ENCODE measurements at regions not wholly inside any gene's neighbourhood (a gene's known extent, or its start where the extent isn't known, plus 50 kb on each side); places are given as distances from the start of the nearest gene placed in this dataset.

- TF ChIP-seq POLR2A (IDR thresholded peaks at IDR 0.05; ENCODE audit: low read depth, low read length), result no peak
- TF ChIP-seq POLR2AphosphoS5 (IDR thresholded peaks at IDR 0.05; ENCODE audit: low read depth, low read length), result no peak
Measured at GRCh38 chr5:54745599-54745998, 228.0 kb downstream of the SNX18 start.

Measured in GM12892 (cell line).